Breast epithelium (tissue), 3 donors: ENCODE measurements at regions not wholly inside any gene's neighbourhood (a gene's known extent, or its start where the extent isn't known, plus 50 kb on each side); places are given as distances from the start of the nearest gene placed in this dataset.

Experiments used
- POLR2A ChIP-seq: fragments of 450-650 bp; IDR thresholded peaks from one replicate; pipeline ENCODE4 v1.6.1; 2016; ENCODE audit warnings: antibody characterized with exemption, mild to moderate bottlenecking, moderate library complexity
- POLR2AphosphoS5 ChIP-seq, 3 donors: sonication (generic); formaldehyde crosslinking; IDR thresholded peaks; one replicate each; pipeline ENCODE4 v1.6.1; 2017; ENCODE audit warnings: antibody characterized with exemption in 3 of 3
- TF ChIP-seq, protein P1 (sequence below), 3 donors: fragments of 450-650 bp; IDR thresholded peaks; one replicate each; pipeline ENCODE4 v1.5.1; 2016 to 2017; ENCODE audit warnings: antibody characterized with exemption in 3 of 3, mild to moderate bottlenecking in 3 of 3, moderate library complexity in 3 of 3

- TF ChIP-seq, protein P1, sequence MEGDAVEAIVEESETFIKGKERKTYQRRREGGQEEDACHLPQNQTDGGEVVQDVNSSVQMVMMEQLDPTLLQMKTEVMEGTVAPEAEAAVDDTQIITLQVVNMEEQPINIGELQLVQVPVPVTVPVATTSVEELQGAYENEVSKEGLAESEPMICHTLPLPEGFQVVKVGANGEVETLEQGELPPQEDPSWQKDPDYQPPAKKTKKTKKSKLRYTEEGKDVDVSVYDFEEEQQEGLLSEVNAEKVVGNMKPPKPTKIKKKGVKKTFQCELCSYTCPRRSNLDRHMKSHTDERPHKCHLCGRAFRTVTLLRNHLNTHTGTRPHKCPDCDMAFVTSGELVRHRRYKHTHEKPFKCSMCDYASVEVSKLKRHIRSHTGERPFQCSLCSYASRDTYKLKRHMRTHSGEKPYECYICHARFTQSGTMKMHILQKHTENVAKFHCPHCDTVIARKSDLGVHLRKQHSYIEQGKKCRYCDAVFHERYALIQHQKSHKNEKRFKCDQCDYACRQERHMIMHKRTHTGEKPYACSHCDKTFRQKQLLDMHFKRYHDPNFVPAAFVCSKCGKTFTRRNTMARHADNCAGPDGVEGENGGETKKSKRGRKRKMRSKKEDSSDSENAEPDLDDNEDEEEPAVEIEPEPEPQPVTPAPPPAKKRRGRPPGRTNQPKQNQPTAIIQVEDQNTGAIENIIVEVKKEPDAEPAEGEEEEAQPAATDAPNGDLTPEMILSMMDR (IDR thresholded peaks at IDR 0.05) = no peak
- no peak for TF ChIP-seq POLR2AphosphoS5 (IDR thresholded peaks at IDR 0.05)
- TF ChIP-seq POLR2A = no peak
Measured at GRCh38 chr5:61881821-61882487, 424.1 kb upstream of the KIF2A start.
